ENCODE measurements at regions not wholly inside any gene's neighbourhood (a gene's known extent, or its start where the extent isn't known, plus 50 kb on each side); places are given as distances from the start of the nearest gene placed in this dataset.

- no peak for FAIRE-seq
- Histone ChIP-seq H3K36me3 (ENCODE audit: control insufficient read depth in 2 of 2, extremely low read depth in 1 of 2, insufficient read depth in 2 of 2, low read length in 2 of 2) (no peaks in the 10 kb centered on the region), H3K4me2 (ENCODE audit: insufficient read depth, low read length) (no peak overlapping the region), H3K9me3 (replicated peaks; ENCODE audit: control insufficient read depth, insufficient read depth, low read length) (no peaks in the 10 kb centered on the region), H2AFZ (ENCODE audit: low read depth, low read length) (no peak overlapping the region), H3K9ac (replicated peaks; ENCODE audit: extremely low read depth, insufficient read depth, low read length) (no peak overlapping the region), H3K4me3 (replicated peaks in 1 of 3; ENCODE audit: insufficient read depth in 1 of 3, low read depth in 1 of 3, low read length in 3 of 3) (no peak overlapping the region), H3K79me2 (ENCODE audit: control insufficient read depth, insufficient read depth, low read length) (no peaks in the 10 kb centered on the region), H3K4me1 (ENCODE audit: control insufficient read depth, extremely low read depth, insufficient read depth, low read length) (no peaks in the 10 kb centered on the region), H3K27me3 (ENCODE audit: control insufficient read depth in 2 of 2, insufficient read depth in 2 of 2, low read length in 2 of 2) (peaks cover 4 to 5% of the 10 kb centered on the region in 2 experiments), H3K9me1 (replicated peaks; ENCODE audit: control insufficient read depth, extremely low read depth, insufficient read depth, low read length) (no peaks in the 10 kb centered on the region), H4K20me1 (replicated peaks; ENCODE audit: control insufficient read depth, extremely low read depth, insufficient read depth, low read length) (no peaks in the 10 kb centered on the region), H3K27ac (ENCODE audit: insufficient read depth, low read depth, low read length) (no peak overlapping the region)
- ChIA-PET POLR2A (no interaction called here), CTCF (no interaction called here)
- no TSS peak for BruUV-seq (replicated peaks)
- dilution Hi-C loops (cut with MboI; ENCODE audit: extremely low pct_ligation_motif_present, low sequenced_read_pairs) = no loop called here
- DNase-seq (ENCODE audit: low read depth, low spot score) = no peak
- no peak for TF ChIP-seq MAX (IDR thresholded peaks at IDR 0.05; ENCODE audit: insufficient read depth, insufficient read length)
- TF ChIP-seq EZH2 (IDR thresholded peaks at IDR 0.05; ENCODE audit: borderline replicate concordance, low read depth, low read length, severe bottlenecking) = no peak
- TF ChIP-seq MYC (IDR thresholded peaks at IDR 0.05; ENCODE audit: low read depth, low read length) = no peak
- TF ChIP-seq JUN (IDR thresholded peaks at IDR 0.05; ENCODE audit: borderline replicate concordance, insufficient read depth, insufficient read length, low read depth) = no peak
- no peak for TF ChIP-seq FOS (IDR thresholded peaks at IDR 0.05; ENCODE audit: borderline replicate concordance, insufficient read depth, low read length)
- TF ChIP-seq GATA2 (IDR thresholded peaks at IDR 0.05; ENCODE audit: insufficient read depth, insufficient read length, low read depth, low read length) = no peak
- no peak for TF ChIP-seq POLR2A (IDR thresholded peaks at IDR 0.05; ENCODE audit: low read depth, low read length)
- no peak for TF ChIP-seq POLR2AphosphoS5 (IDR thresholded peaks at IDR 0.05; ENCODE audit: insufficient read depth, low read depth, low read length)
- TF ChIP-seq CTCF (IDR thresholded peaks at IDR 0.05; ENCODE audit: extremely low read depth in 1 of 2, insufficient read depth in 1 of 2, low read depth in 1 of 2, low read length in 2 of 2) = no peak
- intact Hi-C loops (cut with micrococcal nuclease) = no loop called here
These were observed 124.0 kb upstream of the STT3B start for GRCh38 chr3:31408720-31409119.

Measured in endothelial cell of umbilical vein (primary cell).